BJ (cell line): ENCODE measurements at regions not wholly inside any gene's neighbourhood (a gene's known extent, or its start where the extent isn't known, plus 50 kb on each side); places are given as distances from the start of the nearest gene placed in this dataset.

Source experiments
- CTCF ChIA-PET: fragments of 350-600 bp; formaldehyde crosslinking; extraction: SDS; loops from one replicate; lab custom pipeline; 2021; ENCODE audit warnings: antibody characterized with exemption, inconsistent platforms; lab: Yijun Ruan, JAX
- POLR2A ChIA-PET: fragments of 300-600 bp; sonication (Branson Sonifier 250); formaldehyde crosslinking; extraction: SDS; loops from one replicate; lab custom pipeline; 2021; ENCODE audit warnings: antibody characterized with exemption; lab: Charles Lee
- DNase-seq: peaks from one replicate; pipeline ENCODE4 v3.0.0-alpha.2; 2011; ENCODE audit warnings: low read depth
- H3K27me3 ChIP-seq: 2 replicates; pipeline ENCODE4 v1.6.0; 2011; ENCODE audit warnings: low read length; ENCODE audit not compliant: control insufficient read depth, insufficient read depth
- H3K36me3 ChIP-seq: 2 replicates; pipeline ENCODE4 v1.5.1; 2011; ENCODE audit warnings: low read length; ENCODE audit not compliant: control insufficient read depth, insufficient read depth
- H3K4me3 ChIP-seq: 2 replicates; pipeline ENCODE4 v1.5.1; 2011; ENCODE audit warnings: low read depth, mild to moderate bottlenecking, control low read depth, low read length
- TF ChIP-seq, protein P1 (sequence below): IDR thresholded peaks from 2 replicates; pipeline ENCODE4 v1.5.1; 2011; ENCODE audit warnings: low read depth, mild to moderate bottlenecking, control low read depth, inconsistent platforms, low read length, moderate library complexity; ENCODE audit not compliant: insufficient read depth

DNA sequence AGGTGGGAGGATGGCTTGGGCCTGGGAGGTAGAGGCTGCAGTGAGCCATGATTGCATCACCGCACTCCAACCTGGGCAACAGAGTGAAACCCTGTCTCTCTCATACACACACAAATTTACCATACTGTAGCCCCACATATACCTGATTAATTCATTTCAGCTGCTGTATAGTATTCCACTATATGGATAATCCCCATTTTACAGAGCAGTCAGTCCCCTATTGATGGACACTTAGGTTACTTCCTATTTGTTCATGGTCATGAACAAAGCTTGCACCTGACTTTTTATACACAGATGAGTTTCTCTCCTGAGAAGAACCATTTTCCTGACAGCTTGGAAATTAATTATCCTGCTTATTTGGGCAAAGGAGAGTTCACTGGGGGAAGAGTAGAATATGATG lies 59.2 kb downstream of the EMX2 start:
- H3K27me3 ChIP-seq: no peaks in the 10 kb centered on the region
- CTCF ChIA-PET: interaction anchor here (0.5 kb wide), 1 partner anchor 66 kb away, joined by 3 read pairs; no protein-coding TSS in a partner anchor

DNA sequence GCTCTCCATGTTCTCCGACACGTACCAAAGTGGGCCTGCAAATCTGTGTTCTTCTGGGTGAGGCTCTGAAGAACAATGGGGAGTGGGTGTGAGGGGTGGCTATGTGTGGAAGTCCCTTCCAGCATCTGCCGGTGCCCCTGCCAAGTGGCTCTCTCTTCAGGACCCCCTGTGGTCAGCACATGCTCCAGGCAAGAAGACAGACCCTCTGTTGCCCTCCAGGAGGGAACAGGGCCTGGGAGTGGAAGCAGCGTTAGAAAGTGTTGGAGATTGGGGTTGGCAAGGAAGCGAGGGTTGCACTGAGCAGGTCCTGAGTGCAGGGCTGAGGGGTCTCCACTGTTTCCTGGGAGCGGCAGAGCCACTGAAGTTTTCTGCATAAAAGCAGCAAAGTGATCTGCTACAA lies 60.5 kb downstream of the EMX2 start:
- TF ChIP-seq, protein P1, sequence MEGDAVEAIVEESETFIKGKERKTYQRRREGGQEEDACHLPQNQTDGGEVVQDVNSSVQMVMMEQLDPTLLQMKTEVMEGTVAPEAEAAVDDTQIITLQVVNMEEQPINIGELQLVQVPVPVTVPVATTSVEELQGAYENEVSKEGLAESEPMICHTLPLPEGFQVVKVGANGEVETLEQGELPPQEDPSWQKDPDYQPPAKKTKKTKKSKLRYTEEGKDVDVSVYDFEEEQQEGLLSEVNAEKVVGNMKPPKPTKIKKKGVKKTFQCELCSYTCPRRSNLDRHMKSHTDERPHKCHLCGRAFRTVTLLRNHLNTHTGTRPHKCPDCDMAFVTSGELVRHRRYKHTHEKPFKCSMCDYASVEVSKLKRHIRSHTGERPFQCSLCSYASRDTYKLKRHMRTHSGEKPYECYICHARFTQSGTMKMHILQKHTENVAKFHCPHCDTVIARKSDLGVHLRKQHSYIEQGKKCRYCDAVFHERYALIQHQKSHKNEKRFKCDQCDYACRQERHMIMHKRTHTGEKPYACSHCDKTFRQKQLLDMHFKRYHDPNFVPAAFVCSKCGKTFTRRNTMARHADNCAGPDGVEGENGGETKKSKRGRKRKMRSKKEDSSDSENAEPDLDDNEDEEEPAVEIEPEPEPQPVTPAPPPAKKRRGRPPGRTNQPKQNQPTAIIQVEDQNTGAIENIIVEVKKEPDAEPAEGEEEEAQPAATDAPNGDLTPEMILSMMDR: no peak
- no peaks in the 10 kb centered on the region for H3K36me3 ChIP-seq
- POLR2A ChIA-PET: no interaction called here
- no peak overlapping the region for H3K4me3 ChIP-seq
- no peak for DNase-seq
- CTCF ChIA-PET: no interaction called here
- H3K27me3 ChIP-seq: no peaks in the 10 kb centered on the region

More for the DNA sequence above, 59.2 kb downstream of the EMX2 start:
- POLR2A ChIA-PET: no interaction called here
- Histone ChIP-seq H3K36me3 (no peaks in the 10 kb centered on the region), H3K4me3 (no peak overlapping the region)
- TF ChIP-seq, protein P1: no peak
- DNase-seq: no peak

DNA sequence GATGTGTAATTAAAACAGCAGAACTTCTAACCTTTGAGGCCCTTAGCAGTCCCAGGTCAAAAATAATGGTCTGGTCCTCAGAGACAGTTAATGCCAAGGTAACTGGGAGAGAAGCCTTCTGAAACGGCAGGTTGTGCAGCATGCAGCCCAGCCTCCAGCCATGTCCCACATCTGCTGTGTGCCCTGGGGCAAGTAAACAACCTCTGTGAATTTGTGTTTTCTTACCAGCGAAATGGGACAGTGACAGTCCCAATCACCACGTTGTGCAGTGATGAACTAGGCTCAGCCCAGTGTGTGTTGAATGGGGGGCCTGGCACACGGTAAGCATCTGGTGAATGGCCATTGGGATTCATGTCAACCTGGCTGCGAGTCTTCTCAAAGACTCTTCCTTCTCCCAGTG lies 61.2 kb downstream of the EMX2 start:
- no peaks in the 10 kb centered on the region for H3K36me3 ChIP-seq
- TF ChIP-seq, protein P1: no peak
- ChIA-PET CTCF (no interaction called here), POLR2A (no interaction called here)
- H3K27me3 ChIP-seq: no peaks in the 10 kb centered on the region
- H3K4me3 ChIP-seq: no peak overlapping the region
- DNase-seq: no peak

DNA sequence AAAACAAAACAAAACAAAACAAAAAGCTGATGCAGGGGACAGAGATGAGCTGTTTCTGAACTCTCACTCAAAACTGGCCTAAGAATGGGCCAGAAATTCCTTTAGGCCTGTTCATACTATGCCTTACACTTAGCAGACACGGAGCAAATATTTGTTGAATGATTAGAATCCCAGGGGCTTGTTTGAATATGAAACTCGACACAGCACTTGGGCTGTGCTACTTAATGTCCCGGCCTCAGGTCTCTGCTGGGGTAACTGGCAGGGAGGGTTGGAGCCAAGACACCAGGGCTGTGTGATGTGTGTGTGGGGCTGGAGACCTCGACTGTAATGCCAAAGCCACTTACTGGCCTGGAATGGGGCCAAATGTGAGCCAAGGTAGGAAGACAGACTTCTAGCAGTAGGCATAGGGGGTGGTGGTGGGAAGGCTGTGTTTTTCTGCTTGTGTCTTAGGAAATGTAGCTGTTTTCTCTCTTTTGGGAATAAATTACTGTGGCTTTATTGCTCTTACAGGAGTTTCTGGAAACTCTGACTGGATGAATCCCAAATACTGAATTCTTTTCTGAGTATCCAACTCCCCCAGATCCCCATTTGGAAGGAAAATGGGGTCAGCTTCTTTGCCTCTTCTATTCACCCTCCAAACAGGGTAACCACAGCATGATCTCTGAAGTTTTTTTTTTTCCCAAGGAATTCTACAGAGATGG lies 66.7 kb downstream of the EMX2 start:
- POLR2A ChIA-PET: no interaction called here
- no peaks in the 10 kb centered on the region for H3K36me3 ChIP-seq
- no peaks in the 10 kb centered on the region for H3K27me3 ChIP-seq
- H3K4me3 ChIP-seq: no peak overlapping the region
- peak; percentile 73 for DNase-seq
- CTCF ChIA-PET: interaction anchor here (1.0 to 1.8 kb wide), 2 partner anchors 44 to 167 kb away, joined by 3 to 5 read pairs; no protein-coding TSS in a partner anchor
- TF ChIP-seq, protein P1: no peak

DNA sequence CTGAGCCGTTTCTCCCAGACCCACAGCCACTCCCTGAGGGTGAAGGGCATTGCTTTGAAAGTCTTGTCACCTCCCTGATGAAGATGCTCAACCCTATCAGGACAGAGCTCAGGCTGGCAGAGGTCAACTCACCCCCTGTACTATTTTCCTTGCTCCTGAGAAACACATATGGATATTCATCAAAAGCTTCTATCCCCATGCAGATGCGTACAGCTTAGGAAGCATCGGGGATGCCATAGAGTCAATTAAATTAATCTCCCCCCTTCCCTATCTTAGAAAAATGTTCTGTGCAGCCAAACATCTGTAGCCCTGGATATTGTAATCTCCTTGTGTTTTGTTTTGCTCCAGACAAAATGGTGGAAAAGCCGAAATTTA lies 67.2 kb downstream of the EMX2 start:
- Histone ChIP-seq H3K27me3 (no peaks in the 10 kb centered on the region), H3K4me3 (no peak overlapping the region), H3K36me3 (no peaks in the 10 kb centered on the region)
- POLR2A ChIA-PET: no interaction called here
- TF ChIP-seq, protein P1: no peak
- CTCF ChIA-PET: interaction anchor here (1.0 to 1.8 kb wide), 2 partner anchors 43 to 167 kb away, joined by 3 to 5 read pairs; no protein-coding TSS in a partner anchor
- no peak for DNase-seq
